ENCODE measurements at regions not wholly inside any gene's neighbourhood (a gene's known extent, or its start where the extent isn't known, plus 50 kb on each side); places are given as distances from the start of the nearest gene placed in this dataset.
"Not testable (repeated sequence)": the region's sequence is repeated elsewhere in the genome, so short reads cannot be mapped to it uniquely, and the experiment has no call there.

DNA sequence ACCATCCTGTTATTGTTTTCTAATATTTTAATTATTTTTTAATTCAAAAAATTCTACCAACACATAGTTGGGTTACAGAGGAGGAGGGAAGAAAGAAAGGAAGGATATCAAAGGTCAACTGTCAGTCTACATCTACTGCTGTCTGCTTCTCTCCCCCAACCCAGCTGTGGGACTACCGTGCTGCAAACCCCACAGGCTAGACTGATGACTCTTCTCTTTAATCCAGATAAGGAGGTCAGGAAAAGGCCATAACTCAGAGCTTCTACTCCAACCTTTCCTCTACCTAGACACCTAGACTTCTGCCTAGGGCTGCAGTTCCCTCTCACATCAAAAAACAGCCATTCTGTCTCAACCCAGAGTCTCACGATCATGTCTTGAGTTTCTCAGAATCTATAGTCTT, 124.2 kb upstream of the ETV3 start:
- no peak overlapping the region for H3K4me3 Mint-ChIP-seq
- intact Hi-C loops (cut with micrococcal nuclease) = loop anchor here (1.0 kb wide), 1 partner anchor 22 kb away; no protein-coding TSS in a partner anchor
- CTCF ChIA-PET = no interaction called here
- H3K9me3 Mint-ChIP-seq = peaks cover 6% of the 10 kb centered on the region
- H3K27me3 Mint-ChIP-seq = no peaks in the 10 kb centered on the region
- POLR2A ChIA-PET = no interaction called here
- no peaks in the 10 kb centered on the region for H3K36me3 Mint-ChIP-seq (ENCODE audit: low read depth)
- DNase-seq (no peak), ATAC-seq (ENCODE audit: low read depth) (no peak)
- H3K4me1 Mint-ChIP-seq = peaks cover 1% of the 10 kb centered on the region
- H3K27ac Mint-ChIP-seq = no peak overlapping the region
- TF ChIP-seq, protein P1, sequence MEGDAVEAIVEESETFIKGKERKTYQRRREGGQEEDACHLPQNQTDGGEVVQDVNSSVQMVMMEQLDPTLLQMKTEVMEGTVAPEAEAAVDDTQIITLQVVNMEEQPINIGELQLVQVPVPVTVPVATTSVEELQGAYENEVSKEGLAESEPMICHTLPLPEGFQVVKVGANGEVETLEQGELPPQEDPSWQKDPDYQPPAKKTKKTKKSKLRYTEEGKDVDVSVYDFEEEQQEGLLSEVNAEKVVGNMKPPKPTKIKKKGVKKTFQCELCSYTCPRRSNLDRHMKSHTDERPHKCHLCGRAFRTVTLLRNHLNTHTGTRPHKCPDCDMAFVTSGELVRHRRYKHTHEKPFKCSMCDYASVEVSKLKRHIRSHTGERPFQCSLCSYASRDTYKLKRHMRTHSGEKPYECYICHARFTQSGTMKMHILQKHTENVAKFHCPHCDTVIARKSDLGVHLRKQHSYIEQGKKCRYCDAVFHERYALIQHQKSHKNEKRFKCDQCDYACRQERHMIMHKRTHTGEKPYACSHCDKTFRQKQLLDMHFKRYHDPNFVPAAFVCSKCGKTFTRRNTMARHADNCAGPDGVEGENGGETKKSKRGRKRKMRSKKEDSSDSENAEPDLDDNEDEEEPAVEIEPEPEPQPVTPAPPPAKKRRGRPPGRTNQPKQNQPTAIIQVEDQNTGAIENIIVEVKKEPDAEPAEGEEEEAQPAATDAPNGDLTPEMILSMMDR (IDR thresholded peaks at IDR 0.05) = no peak

DNA sequence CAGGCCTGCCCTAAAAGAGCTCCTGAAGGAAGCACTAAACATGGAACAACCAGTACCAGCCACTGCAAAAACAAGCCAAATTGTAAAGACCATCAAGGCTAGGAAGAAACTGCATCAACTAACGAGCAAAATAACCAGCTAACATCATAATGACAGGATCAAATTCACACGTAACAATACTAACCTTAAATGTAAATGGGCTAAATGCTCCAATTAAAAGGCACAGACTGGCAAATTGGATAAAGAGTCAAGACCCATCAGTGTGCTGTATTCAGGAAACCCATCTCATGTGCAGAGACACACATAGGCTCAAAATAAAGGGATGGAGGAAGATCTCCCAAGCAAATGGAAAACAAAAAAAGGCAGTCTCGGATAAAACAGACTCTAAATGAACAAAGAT, 117.7 kb upstream of the ETV3 start:
- ATAC-seq (ENCODE audit: low read depth); H3K4me1 Mint-ChIP-seq; CTCF ChIA-PET; DNase-seq; H3K9me3 Mint-ChIP-seq; POLR2A ChIA-PET; H3K4me3 Mint-ChIP-seq; H3K27ac Mint-ChIP-seq; intact Hi-C loops (cut with micrococcal nuclease); H3K36me3 Mint-ChIP-seq (ENCODE audit: low read depth): not testable (repeated sequence)
- peaks cover 39% of the 10 kb centered on the region for H3K27me3 Mint-ChIP-seq

DNA sequence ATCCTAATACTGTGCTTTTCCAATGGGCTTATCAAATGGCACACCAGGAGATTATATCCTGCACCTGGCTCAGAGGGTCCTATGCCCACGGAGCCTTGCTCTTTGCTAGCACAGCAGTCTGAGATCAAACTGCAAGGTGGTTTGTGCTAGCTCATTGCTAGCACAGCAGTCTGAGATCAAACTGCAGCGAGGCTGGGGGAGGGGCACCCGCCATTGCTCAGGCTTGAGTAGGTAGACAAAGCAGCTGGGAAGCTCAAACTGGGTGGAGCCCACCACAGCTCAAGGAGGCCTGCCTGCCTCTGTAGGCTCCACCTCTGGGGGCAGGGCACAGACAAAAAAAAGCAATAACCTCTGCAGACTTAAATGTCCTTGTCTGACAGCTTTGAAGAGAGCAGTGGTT, 116.0 kb upstream of the ETV3 start:
- H3K36me3 Mint-ChIP-seq (ENCODE audit: low read depth); DNase-seq; POLR2A ChIA-PET; H3K4me3 Mint-ChIP-seq; CTCF ChIA-PET; H3K9me3 Mint-ChIP-seq; intact Hi-C loops (cut with micrococcal nuclease); ATAC-seq (ENCODE audit: low read depth); H3K4me1 Mint-ChIP-seq; H3K27ac Mint-ChIP-seq: not testable (repeated sequence)
- peaks cover 39% of the 10 kb centered on the region for H3K27me3 Mint-ChIP-seq

DNA sequence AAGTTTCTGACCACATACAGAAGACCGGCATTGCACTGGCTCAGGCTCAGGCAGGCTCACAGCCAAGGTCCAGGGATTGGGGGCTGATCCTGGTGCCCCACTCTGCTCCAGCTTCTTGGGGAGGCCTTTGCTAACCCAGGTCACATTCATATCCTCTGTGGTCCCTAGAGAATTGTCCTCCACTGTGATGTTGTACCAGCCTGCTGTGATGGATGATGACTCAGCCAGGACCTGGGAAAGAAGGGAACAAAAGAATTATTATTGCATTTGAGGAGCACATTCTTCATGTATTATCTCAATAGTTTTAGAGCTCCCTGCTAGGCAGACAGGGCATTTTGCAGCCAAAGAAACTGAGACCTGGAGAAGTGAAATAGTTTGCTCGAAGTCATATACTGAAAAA, 114.3 kb upstream of the ETV3 start:
- Mint-ChIP-seq H3K4me3 (no peak overlapping the region), H3K9me3 (peaks cover 2% of the 10 kb centered on the region), H3K36me3 (ENCODE audit: low read depth) (no peaks in the 10 kb centered on the region), H3K27ac (no peak overlapping the region), H3K27me3 (peaks cover 44% of the 10 kb centered on the region), H3K4me1 (peaks cover 8% of the 10 kb centered on the region)
- TF ChIP-seq, protein P1 (IDR thresholded peaks at IDR 0.05) = no peak
- DNase-seq = no peak
- ChIA-PET CTCF (no interaction called here), POLR2A (no interaction called here)
- intact Hi-C loops (cut with micrococcal nuclease) = no loop called here
- ATAC-seq (ENCODE audit: low read depth) = no peak

DNA sequence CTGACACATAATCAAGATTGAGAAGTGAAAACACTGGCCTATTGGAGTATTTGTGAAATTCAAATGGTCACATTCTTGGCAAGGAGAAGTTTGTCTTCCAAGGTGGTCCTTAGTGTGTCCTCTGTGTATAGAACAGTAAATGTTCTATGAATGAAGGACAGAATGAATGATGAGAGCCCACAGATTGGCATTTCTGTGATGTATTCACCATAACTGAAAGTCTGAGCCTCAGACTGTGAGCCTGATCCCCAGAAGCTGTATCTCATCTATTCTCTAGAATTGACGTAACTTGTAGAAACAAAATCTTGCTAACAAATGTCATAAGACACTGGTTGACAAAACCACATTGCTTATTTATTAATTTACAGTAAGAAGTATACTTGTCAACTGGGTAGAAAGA, 111.5 kb upstream of the ETV3 start:
- Mint-ChIP-seq H3K4me1 (peaks cover 8% of the 10 kb centered on the region), H3K36me3 (ENCODE audit: low read depth) (no peaks in the 10 kb centered on the region), H3K27ac (no peak overlapping the region), H3K9me3 (peaks cover 2% of the 10 kb centered on the region), H3K27me3 (peaks cover 47% of the 10 kb centered on the region), H3K4me3 (no peak overlapping the region)
- TF ChIP-seq, protein P1 (IDR thresholded peaks at IDR 0.05) = no peak
- ATAC-seq (ENCODE audit: low read depth) (no peak), DNase-seq (no peak)
- ChIA-PET POLR2A (no interaction called here), CTCF (no interaction called here)
- intact Hi-C loops (cut with micrococcal nuclease) = no loop called here

DNA sequence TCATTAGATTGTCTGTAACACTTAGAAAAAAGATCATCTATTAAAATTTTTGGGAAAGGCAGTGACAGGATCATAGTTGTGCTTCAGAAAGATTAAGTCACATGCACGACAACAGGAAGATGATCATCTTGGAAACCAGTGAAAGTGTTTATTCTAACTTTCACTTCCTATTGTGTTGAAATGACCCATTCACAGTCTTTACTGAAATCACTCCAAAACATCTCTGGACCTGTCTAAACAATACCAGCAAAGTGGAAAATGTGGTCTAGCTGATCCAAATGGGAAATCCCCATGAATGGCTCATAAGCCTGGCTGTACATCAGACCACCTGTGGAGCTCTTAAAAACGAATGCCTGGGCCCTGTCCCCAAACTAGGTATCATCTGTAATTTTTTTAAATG, 111.1 kb upstream of the ETV3 start:
- H3K36me3 Mint-ChIP-seq (ENCODE audit: low read depth) = no peaks in the 10 kb centered on the region
- intact Hi-C loops (cut with micrococcal nuclease) = no loop called here
- DNase-seq = no peak
- POLR2A ChIA-PET = no interaction called here
- TF ChIP-seq, protein P1 (IDR thresholded peaks at IDR 0.05) = no peak
- no peak overlapping the region for H3K4me3 Mint-ChIP-seq
- H3K27me3 Mint-ChIP-seq = peaks cover 46% of the 10 kb centered on the region
- ATAC-seq (ENCODE audit: low read depth) = peak; percentile 28
- peaks cover 2% of the 10 kb centered on the region for H3K9me3 Mint-ChIP-seq
- CTCF ChIA-PET = no interaction called here
- peaks cover 8% of the 10 kb centered on the region for H3K4me1 Mint-ChIP-seq
- H3K27ac Mint-ChIP-seq = no peak overlapping the region

DNA sequence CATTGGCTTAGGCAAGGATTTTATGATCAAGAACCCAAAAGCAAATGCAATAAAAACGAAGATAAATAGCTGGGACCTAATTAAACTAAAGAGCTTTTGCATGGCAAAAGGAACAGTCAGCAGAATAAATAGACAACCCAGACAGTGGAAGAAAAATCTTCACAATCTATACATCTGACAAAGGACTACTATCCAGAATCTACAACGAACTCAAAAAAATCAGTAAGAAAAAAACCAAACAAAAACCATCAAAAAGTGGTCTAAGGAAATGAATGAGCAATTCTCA, 109.5 kb upstream of the ETV3 start:
- CTCF ChIA-PET; DNase-seq; H3K9me3 Mint-ChIP-seq; H3K36me3 Mint-ChIP-seq (ENCODE audit: low read depth); H3K4me1 Mint-ChIP-seq; H3K4me3 Mint-ChIP-seq; intact Hi-C loops (cut with micrococcal nuclease); POLR2A ChIA-PET; ATAC-seq (ENCODE audit: low read depth); H3K27ac Mint-ChIP-seq: not testable (repeated sequence)
- peaks cover 36% of the 10 kb centered on the region for H3K27me3 Mint-ChIP-seq

Measured in activated B cell treated with CpG ODN at 0.5 μM for 24 hours (primary cell).